HCT116 (cell line): ENCODE measurements at regions not wholly inside any gene's neighbourhood (a gene's known extent, or its start where the extent isn't known, plus 50 kb on each side); places are given as distances from the start of the nearest gene placed in this dataset.

ENCODE experiments used
- ATAC-seq: fragments of 200-7000 bp; cut with Tn5 transposase; 2 replicates; pipeline ENCODE4 v1.9.1; 2020; ENCODE audit warnings: mild to moderate bottlenecking, moderate library complexity
- BruUV-seq: library from RNA; stranded (reverse); fragments of 400-500 nt; replicated peaks from 2 replicates; lab custom pipeline; 2021; lab: Mats Ljungman, UMichigan
- CTCF ChIA-PET: fragments of 300-600 bp; sonication (Branson Sonifier 250); formaldehyde crosslinking; loops from one replicate; lab custom pipeline; 2021; ENCODE audit warnings: antibody characterized with exemption; lab: Charles Lee
- POLR2A ChIA-PET: fragments of 300-600, 350-600 bp; sonication (Branson Sonifier 250); formaldehyde crosslinking; loops from one replicate; lab custom pipeline; 2021; ENCODE audit warnings: antibody characterized with exemption; lab: Charles Lee
- RAD21 ChIA-PET, 2 experiments: fragments of 300-600 bp; sonication (Branson Sonifier 250); formaldehyde crosslinking; loops; one replicate each; lab custom pipeline; 2023; ENCODE audit warnings: low total read pairs in 2 of 2; ENCODE audit not compliant: uncharacterized antibody in 2 of 2, unreplicated experiment in 2 of 2, low non-redundant PET in 1 of 2; lab: Charles Lee
- DNase-seq: peaks from one replicate; pipeline ENCODE4 v3.0.0-alpha.2; 2010; ENCODE audit warnings: low read depth, low spot score
- H2AFZ ChIP-seq: fragments of 200-600 bp; shearing (Covaris generic), sonication (generic); 2 replicates; pipeline ENCODE4 v1.6.1; 2017; ENCODE audit warnings: low read depth, mixed run types, mixed read lengths, antibody characterized with exemption, low read length; ENCODE audit not compliant: poor library complexity, severe bottlenecking
- H3K27ac ChIP-seq: 2 replicates; pipeline ENCODE4 v1.5.1; 2012; ENCODE audit warnings: low read depth, low read length
- H3K27me3 ChIP-seq: fragments of 200-600 bp; sonication (generic); 2 replicates; pipeline ENCODE4 v1.6.1; 2016; ENCODE audit warnings: mixed run types, low read length, mixed read lengths; ENCODE audit not compliant: insufficient read depth
- H3K36me3 ChIP-seq, 2 experiments: fragments of 200-500 bp in 1 of 2; fragments of 200-600 bp in 1 of 2; sonication (Bioruptor generic) in 1 of 2; sonication (generic) in 1 of 2; 2 replicates each; pipeline versions ENCODE4 v1.5.1 to v1.6.1; 2014 to 2016; ENCODE audit warnings: low read length in 2 of 2, inconsistent platforms in 1 of 2, mixed read lengths in 1 of 2, mixed run types in 1 of 2; ENCODE audit not compliant: insufficient read depth in 2 of 2, control insufficient read depth in 1 of 2
- H3K4me1 ChIP-seq, 2 experiments: fragments of 200-600 bp in 1 of 2; sonication (generic) in 1 of 2; 2 replicates each; pipeline versions ENCODE4 v1.5.1 to v1.6.1; 2012 to 2017; ENCODE audit warnings: low read length in 2 of 2, inconsistent platforms in 1 of 2, mild to moderate bottlenecking in 1 of 2, mixed read lengths in 1 of 2, mixed run types in 1 of 2, moderate library complexity in 1 of 2; ENCODE audit not compliant: insufficient read depth in 2 of 2, control insufficient read depth in 1 of 2
- H3K4me2 ChIP-seq: fragments of 200-600 bp; sonication (generic); 2 replicates; pipeline ENCODE4 v1.6.1; 2017; ENCODE audit warnings: mixed run types, low read length, mixed read lengths
- H3K4me3 ChIP-seq, 2 experiments: fragments of 200-600 bp in 1 of 2; sonication (generic) in 1 of 2; replicated peaks in 1 of 2; 2 replicates each; pipeline ENCODE4 v1.5.1; 2011 to 2016; ENCODE audit warnings: low read length in 2 of 2, control low read depth in 1 of 2, low read depth in 1 of 2, mild to moderate bottlenecking in 1 of 2, mixed read lengths in 1 of 2, mixed run types in 1 of 2
- H3K79me2 ChIP-seq: fragments of 200-600 bp; sonication (generic); 2 replicates; pipeline ENCODE4 v1.6.1; 2017; ENCODE audit warnings: mild to moderate bottlenecking, mixed run types, low read length, moderate library complexity, mixed read lengths; ENCODE audit not compliant: insufficient read depth
- H3K9ac ChIP-seq: fragments of 200-600 bp; sonication (generic); 2 replicates; pipeline ENCODE4 v1.6.1; 2016; ENCODE audit warnings: low read length, mixed read lengths
- H3K9me2 ChIP-seq: fragments of 200-600 bp; sonication (generic), shearing (Covaris generic); 2 replicates; pipeline ENCODE4 v1.6.1; 2017; ENCODE audit warnings: mixed run types, mild to moderate bottlenecking, moderate library complexity; ENCODE audit not compliant: insufficient read depth
- H3K9me3 ChIP-seq, 2 experiments: fragments of 200-500 bp in 1 of 2; fragments of 200-600 bp in 1 of 2; sonication (Bioruptor generic) in 1 of 2; sonication (generic) in 1 of 2; 2 replicates each; pipeline ENCODE4 v1.6.1; 2014 to 2017; ENCODE audit warnings: low read length in 2 of 2, mixed read lengths in 2 of 2, inconsistent platforms in 1 of 2, low read depth in 1 of 2, mild to moderate bottlenecking in 1 of 2, mixed run types in 1 of 2, moderate library complexity in 1 of 2; ENCODE audit not compliant: control insufficient read depth in 1 of 2, insufficient read depth in 1 of 2
- H4K20me1 ChIP-seq: fragments of 200-600 bp; sonication (generic), shearing (Covaris generic); 2 replicates; pipeline ENCODE4 v1.6.1; 2017; ENCODE audit warnings: mixed run types, mild to moderate bottlenecking, moderate library complexity; ENCODE audit not compliant: insufficient read depth
- ATF3 ChIP-seq: IDR thresholded peaks from 2 replicates; pipeline ENCODE4 v1.6.1; 2012
- CBX3 ChIP-seq: IDR thresholded peaks from 2 replicates; pipeline ENCODE4 v1.6.1; 2012; ENCODE audit warnings: low read depth
- CEBPB ChIP-seq: IDR thresholded peaks from 2 replicates; pipeline ENCODE4 v1.6.1; 2012; ENCODE audit warnings: low read depth
- CTCF ChIP-seq, 3 experiments: fragments of 200-600 bp in 1 of 3; sonication (generic) in 1 of 3; IDR thresholded peaks in 2 of 3; conservative IDR thresholded peaks in 1 of 3; 2 replicates each; pipeline ENCODE4 v1.5.1; 2012 to 2017; ENCODE audit warnings: low read depth in 2 of 3, low read length in 2 of 3, antibody characterized with exemption in 1 of 3, borderline replicate concordance in 1 of 3, control low read depth in 1 of 3, mild to moderate bottlenecking in 1 of 3, mixed read lengths in 1 of 3, mixed run types in 1 of 3, moderate library complexity in 1 of 3; ENCODE audit not compliant: insufficient read depth in 1 of 3
- EGR1 ChIP-seq: IDR thresholded peaks from 2 replicates; pipeline ENCODE4 v1.6.1; 2012; ENCODE audit warnings: low read depth
- EZH2 ChIP-seq: fragments of 200-600 bp; sonication (generic); IDR thresholded peaks from 2 replicates; pipeline ENCODE4 v1.6.1; 2017; ENCODE audit warnings: antibody characterized with exemption, mixed run types
- EZH2phosphoT487 ChIP-seq: fragments of 200-600 bp; IDR thresholded peaks from 2 replicates; pipeline ENCODE4 v1.6.1; 2018; ENCODE audit warnings: antibody characterized with exemption, borderline replicate concordance
- JUND ChIP-seq: IDR thresholded peaks from 2 replicates; pipeline ENCODE4 v1.6.1; 2012
- POLR2AphosphoS5 ChIP-seq: IDR thresholded peaks from 2 replicates; pipeline ENCODE4 v1.6.1; 2011; ENCODE audit warnings: mild to moderate bottlenecking, low read depth, low read length, moderate library complexity
- RAD21 ChIP-seq: IDR thresholded peaks from 2 replicates; pipeline ENCODE4 v1.6.1; 2012; ENCODE audit warnings: low read depth, mild to moderate bottlenecking
- SIN3A ChIP-seq: IDR thresholded peaks from 2 replicates; pipeline ENCODE4 v1.6.1; 2012; ENCODE audit warnings: low read depth
- SP1 ChIP-seq: IDR thresholded peaks from 2 replicates; pipeline ENCODE4 v1.6.1; 2012; ENCODE audit warnings: low read depth
- SRF ChIP-seq: IDR thresholded peaks from 2 replicates; pipeline ENCODE4 v1.6.1; 2012; ENCODE audit warnings: low read depth
- TCF7L2 ChIP-seq: IDR thresholded peaks from 2 replicates; pipeline ENCODE4 v1.7.0; 2011; ENCODE audit warnings: borderline replicate concordance, inconsistent platforms; ENCODE audit not compliant: insufficient read depth, insufficient read length; ENCODE audit errors: extremely low read depth
- YY1 ChIP-seq: IDR thresholded peaks from 2 replicates; pipeline ENCODE4 v1.6.1; 2011; ENCODE audit warnings: low read length, low read depth, moderate library complexity, mild to moderate bottlenecking; ENCODE audit not compliant: insufficient replicate concordance; ENCODE audit errors: extremely low read depth
- ZFX ChIP-seq: fragments of 450-650 bp; IDR thresholded peaks from 2 replicates; pipeline ENCODE4 v1.6.1; 2017
- intact Hi-C: fragments of 100-400 bp; cut with micrococcal nuclease; formaldehyde crosslinking; loops from 2 replicates; pipeline ENCODE4 v1.10.0; 2022
- TF ChIP-seq, protein P1 (sequence below): IDR thresholded peaks from 2 replicates; pipeline ENCODE4 v1.6.1; 2011; ENCODE audit warnings: mild to moderate bottlenecking, low read length, moderate library complexity; ENCODE audit not compliant: insufficient replicate concordance; ENCODE audit errors: extremely low read depth

GRCh38 chr6:90654166-90654565 lies 67.3 kb upstream of the MAP3K7 start:
- intact Hi-C loops: no loop called here
- H3K36me3 ChIP-seq: no peaks in the 10 kb centered on the region
- no TSS peak for BruUV-seq
- H4K20me1 ChIP-seq: no peaks in the 10 kb centered on the region
- H3K4me3 ChIP-seq: no peak overlapping the region
- no peak overlapping the region for H2AFZ ChIP-seq
- POLR2A ChIA-PET: no interaction called here
- ATAC-seq: no peak
- no peak overlapping the region for H3K27ac ChIP-seq
- H3K27me3 ChIP-seq: peaks cover 71% of the 10 kb centered on the region
- no peaks in the 10 kb centered on the region for H3K9me3 ChIP-seq
- no peaks in the 10 kb centered on the region for H3K9me2 ChIP-seq
- H3K9ac ChIP-seq: no peak overlapping the region
- CTCF ChIA-PET: no interaction called here
- TF ChIP-seq EZH2: no peak
- TF ChIP-seq ZFX: no peak
- TF ChIP-seq POLR2AphosphoS5: no peak
- no peak for TF ChIP-seq RAD21
- no peak for TF ChIP-seq ATF3
- TF ChIP-seq, all 23 proteins: peak for 0
- no peak overlapping the region for H3K4me2 ChIP-seq
- H3K79me2 ChIP-seq: no peaks in the 10 kb centered on the region
- no peak for DNase-seq
- RAD21 ChIA-PET: no interaction called here
- no peaks in the 10 kb centered on the region for H3K4me1 ChIP-seq

- Histone ChIP-seq H3K9me2 (no peaks in the 10 kb centered on the region), H3K9me3 (no peaks in the 10 kb centered on the region), H3K79me2 (no peaks in the 10 kb centered on the region), H2AFZ (no peak overlapping the region), H3K27ac (no peak overlapping the region), H3K4me2 (no peak overlapping the region), H4K20me1 (no peaks in the 10 kb centered on the region), H3K4me1 (no peaks in the 10 kb centered on the region), H3K36me3 (no peaks in the 10 kb centered on the region), H3K9ac (no peak overlapping the region), H3K4me3 (no peak overlapping the region), H3K27me3 (peaks cover 69% of the 10 kb centered on the region)
- POLR2A ChIA-PET: no interaction called here
- CTCF ChIA-PET: no interaction called here
- no peak for DNase-seq
- intact Hi-C loops: no loop called here
- BruUV-seq: no TSS peak
- RAD21 ChIA-PET: no interaction called here
- ATAC-seq: no peak
- TF ChIP-seq ATF3 (no peak), ZFX (no peak), SP1 (no peak), TCF7L2 (no peak), CBX3 (no peak), EZH2phosphoT487 (no peak), RAD21 (no peak), EZH2 (no peak), SRF (no peak), JUND (no peak), YY1 (no peak), EGR1 (no peak), CTCF (IDR thresholded peaks at IDR 0.05 in 2 of 3, conservative IDR thresholded peaks at IDR 0.05 in 1 of 3; ENCODE audit: borderline replicate concordance in 1 of 3, insufficient read depth in 1 of 3, low read depth in 2 of 3, low read length in 2 of 3) (no peak), SIN3A (no peak), CEBPB (no peak), POLR2AphosphoS5 (no peak)
- TF ChIP-seq, protein P1, sequence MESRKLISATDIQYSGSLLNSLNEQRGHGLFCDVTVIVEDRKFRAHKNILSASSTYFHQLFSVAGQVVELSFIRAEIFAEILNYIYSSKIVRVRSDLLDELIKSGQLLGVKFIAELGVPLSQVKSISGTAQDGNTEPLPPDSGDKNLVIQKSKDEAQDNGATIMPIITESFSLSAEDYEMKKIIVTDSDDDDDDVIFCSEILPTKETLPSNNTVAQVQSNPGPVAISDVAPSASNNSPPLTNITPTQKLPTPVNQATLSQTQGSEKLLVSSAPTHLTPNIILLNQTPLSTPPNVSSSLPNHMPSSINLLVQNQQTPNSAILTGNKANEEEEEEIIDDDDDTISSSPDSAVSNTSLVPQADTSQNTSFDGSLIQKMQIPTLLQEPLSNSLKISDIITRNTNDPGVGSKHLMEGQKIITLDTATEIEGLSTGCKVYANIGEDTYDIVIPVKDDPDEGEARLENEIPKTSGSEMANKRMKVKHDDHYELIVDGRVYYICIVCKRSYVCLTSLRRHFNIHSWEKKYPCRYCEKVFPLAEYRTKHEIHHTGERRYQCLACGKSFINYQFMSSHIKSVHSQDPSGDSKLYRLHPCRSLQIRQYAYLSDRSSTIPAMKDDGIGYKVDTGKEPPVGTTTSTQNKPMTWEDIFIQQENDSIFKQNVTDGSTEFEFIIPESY: no peak
Measured at GRCh38 chr6:90653750-90654149, 66.9 kb upstream of the MAP3K7 start.
